Prostate gland (tissue), 2 donors: ENCODE measurements at regions not wholly inside any gene's neighbourhood (a gene's known extent, or its start where the extent isn't known, plus 50 kb on each side); places are given as distances from the start of the nearest gene placed in this dataset.

Experiments used
- CTCF ChIP-seq, 4 experiments: fragments of 200-600 bp in 2 of 4; fragments of 450-650 bp in 2 of 4; sonication (generic) in 2 of 4; IDR thresholded peaks; 1 replicate in 3 of 4; 2 replicates in 1 of 4; pipeline ENCODE4 v1.5.1; 2016 to 2019; ENCODE audit warnings: antibody characterized with exemption in 4 of 4, mild to moderate bottlenecking in 2 of 4, moderate library complexity in 2 of 4
- POLR2AphosphoS5 ChIP-seq: sonication (generic); formaldehyde crosslinking; IDR thresholded peaks from one replicate; pipeline ENCODE4 v1.6.1; 2017; ENCODE audit warnings: antibody characterized with exemption

DNA sequence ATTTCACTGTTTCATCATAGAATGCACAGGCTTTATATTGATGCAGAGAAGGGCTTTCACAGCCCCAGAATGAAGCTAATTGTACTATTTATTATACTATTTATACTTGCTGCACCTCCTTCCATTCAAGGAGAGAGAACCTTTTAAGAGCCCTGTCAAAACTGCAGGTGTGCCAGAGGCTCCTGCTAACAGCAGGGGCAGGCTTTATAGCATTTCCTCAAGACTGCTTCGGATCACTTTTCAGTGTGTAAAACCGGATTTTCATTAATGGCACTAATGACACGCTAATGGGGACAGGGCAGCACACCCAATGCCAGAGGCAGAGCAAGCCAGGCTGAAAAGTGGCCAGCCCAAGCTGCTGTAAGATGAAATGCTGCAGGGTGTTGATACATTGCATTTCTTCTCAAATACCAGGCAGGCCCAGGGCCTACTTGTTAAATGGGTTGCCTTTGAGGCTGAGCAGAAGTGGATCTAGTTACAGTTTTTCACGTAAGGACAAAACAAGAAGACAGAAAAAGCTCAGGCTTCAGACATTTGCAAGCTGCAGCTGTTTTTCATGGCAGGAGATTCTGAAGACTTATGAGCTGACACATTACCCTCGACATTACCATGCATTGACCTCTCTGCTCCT is 487.7 kb upstream of the BTBD3 start:
- TF ChIP-seq CTCF (IDR thresholded peaks at IDR 0.05) (no peak), POLR2AphosphoS5 (no peak)
